B cell (primary cell): ENCODE measurements at regions not wholly inside any gene's neighbourhood (a gene's known extent, or its start where the extent isn't known, plus 50 kb on each side); places are given as distances from the start of the nearest gene placed in this dataset.

Source experiments
- CTCF ChIP-seq: fragments of 200-600 bp; IDR thresholded peaks from one replicate; pipeline ENCODE4 v1.8.0; 2022; ENCODE audit warnings: antibody characterized with exemption, mild to moderate bottlenecking
- EZH2 ChIP-seq: IDR thresholded peaks from 2 replicates; pipeline ENCODE4 v1.6.1; 2012; ENCODE audit warnings: borderline replicate concordance, low read depth, mild to moderate bottlenecking, moderate library complexity, low read length; ENCODE audit not compliant: insufficient read depth, poor library complexity, severe bottlenecking

GRCh38 chr15:95812491-95812890, 518.0 kb upstream of the NR2F2 start:
- TF ChIP-seq EZH2 (no peak), CTCF (no peak)
